ENCODE measurements at regions not wholly inside any gene's neighbourhood (a gene's known extent, or its start where the extent isn't known, plus 50 kb on each side); places are given as distances from the start of the nearest gene placed in this dataset.
A peak's percentile ranks its signal among the peaks of the same experiment; 100 is the strongest.

DNA sequence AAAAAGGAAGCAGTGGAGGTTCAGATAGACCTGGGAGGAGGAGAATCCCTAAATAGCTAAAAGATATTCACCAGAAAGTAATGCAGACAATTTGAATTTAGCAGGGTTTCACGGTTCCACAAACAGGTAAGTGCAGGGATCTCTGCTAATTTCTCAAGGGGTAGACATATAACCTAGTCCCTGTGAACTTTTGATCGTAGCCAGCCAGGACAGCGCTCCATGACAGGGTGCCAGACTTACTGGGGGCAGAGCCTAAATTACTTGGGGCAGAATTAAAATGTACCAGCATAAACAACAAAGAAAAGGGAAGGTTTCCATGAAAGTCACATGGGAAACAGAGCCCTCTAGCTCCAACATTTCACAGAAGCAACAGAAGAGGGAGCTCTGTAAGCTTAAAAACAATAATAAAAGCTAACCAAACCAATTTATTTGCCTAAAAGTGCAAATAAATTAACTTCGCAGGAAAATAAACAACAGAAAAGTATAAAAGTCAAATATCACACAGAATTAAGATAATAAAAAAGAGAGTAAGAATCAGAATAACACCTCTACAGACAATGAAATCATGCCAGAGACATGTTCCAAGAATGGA, 198.3 kb downstream of the DUSP10 start:
- TF ChIP-seq, protein P1, sequence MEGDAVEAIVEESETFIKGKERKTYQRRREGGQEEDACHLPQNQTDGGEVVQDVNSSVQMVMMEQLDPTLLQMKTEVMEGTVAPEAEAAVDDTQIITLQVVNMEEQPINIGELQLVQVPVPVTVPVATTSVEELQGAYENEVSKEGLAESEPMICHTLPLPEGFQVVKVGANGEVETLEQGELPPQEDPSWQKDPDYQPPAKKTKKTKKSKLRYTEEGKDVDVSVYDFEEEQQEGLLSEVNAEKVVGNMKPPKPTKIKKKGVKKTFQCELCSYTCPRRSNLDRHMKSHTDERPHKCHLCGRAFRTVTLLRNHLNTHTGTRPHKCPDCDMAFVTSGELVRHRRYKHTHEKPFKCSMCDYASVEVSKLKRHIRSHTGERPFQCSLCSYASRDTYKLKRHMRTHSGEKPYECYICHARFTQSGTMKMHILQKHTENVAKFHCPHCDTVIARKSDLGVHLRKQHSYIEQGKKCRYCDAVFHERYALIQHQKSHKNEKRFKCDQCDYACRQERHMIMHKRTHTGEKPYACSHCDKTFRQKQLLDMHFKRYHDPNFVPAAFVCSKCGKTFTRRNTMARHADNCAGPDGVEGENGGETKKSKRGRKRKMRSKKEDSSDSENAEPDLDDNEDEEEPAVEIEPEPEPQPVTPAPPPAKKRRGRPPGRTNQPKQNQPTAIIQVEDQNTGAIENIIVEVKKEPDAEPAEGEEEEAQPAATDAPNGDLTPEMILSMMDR (IDR thresholded peaks at IDR 0.05 in 4 of 5, conservative IDR thresholded peaks at IDR 0.05 in 1 of 5) = peak in 4 of 5 experiments; percentile 32 to 57 (median 52)
- TF ChIP-seq POLR2A (IDR thresholded peaks at IDR 0.05) = no peak
